DMS153 treated with DMSO at 0.1 percent for 48 hours (cell line): ENCODE measurements at regions not wholly inside any gene's neighbourhood (a gene's known extent, or its start where the extent isn't known, plus 50 kb on each side); places are given as distances from the start of the nearest gene placed in this dataset.

Source experiments
- DNase-seq: peaks from one replicate; lab custom pipeline; 2025; ENCODE audit not compliant: unreplicated experiment; lab: John Stamatoyannopoulos, UW

DNA sequence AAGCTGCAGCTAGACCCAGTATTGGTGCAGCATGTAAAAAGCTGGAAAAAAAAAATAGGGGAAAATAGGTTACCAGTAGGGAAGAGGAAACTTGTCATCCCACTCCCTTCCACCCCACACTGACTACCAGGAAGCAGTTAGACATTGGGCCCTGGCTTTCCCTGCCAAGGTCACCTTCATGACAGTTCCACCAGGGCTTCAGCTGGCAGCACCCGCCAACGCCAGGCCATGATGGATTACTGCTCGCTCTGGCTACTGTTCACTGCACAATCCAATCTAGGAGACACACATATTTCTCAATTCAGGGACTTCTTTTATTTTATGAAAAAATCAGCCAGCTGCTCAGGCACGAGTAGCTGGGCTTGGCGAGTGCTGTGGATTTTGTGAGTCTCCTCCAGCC, 127.7 kb downstream of the DMRTA2 start:
- no peak for DNase-seq

DNA sequence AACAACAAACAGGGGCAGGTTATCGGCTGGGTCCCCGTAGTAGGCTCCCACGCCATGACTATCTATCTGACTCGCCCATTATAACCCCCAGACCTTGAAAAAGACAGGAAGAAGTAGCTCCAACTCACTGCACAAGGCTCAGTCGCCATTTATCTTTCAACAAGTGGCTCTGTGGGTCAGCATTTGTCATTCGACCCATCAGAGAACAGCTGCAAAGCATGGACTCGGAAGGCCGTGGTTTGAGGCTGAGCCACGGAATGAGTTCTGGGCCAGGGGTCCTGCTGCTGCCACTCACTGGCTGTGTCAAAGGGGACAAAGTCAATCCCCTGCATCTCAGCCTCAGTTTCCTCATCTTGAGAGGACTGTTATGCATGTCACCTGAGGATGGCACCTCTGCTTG, 131.0 kb downstream of the DMRTA2 start:
- DNase-seq, result no peak

DNA sequence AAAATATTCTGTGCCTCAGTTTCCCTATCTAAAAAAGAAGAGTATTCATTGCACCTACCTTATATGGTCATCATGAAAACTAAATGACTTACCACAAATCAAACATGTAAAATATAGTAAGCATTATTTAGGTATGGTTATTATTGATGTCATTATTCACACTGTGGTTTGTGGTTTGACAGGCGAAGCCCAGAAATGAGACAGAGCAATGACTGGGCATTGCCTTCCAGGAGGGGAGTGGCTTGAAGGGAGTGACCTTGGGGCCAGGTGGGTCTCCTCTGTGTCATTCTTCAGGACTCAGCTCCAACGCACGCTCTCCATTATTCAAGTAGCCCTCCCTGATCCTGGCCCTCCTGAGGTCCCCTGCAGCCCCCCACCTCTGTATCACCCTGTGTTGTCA, 133.7 kb downstream of the DMRTA2 start:
- no peak for DNase-seq

DNA sequence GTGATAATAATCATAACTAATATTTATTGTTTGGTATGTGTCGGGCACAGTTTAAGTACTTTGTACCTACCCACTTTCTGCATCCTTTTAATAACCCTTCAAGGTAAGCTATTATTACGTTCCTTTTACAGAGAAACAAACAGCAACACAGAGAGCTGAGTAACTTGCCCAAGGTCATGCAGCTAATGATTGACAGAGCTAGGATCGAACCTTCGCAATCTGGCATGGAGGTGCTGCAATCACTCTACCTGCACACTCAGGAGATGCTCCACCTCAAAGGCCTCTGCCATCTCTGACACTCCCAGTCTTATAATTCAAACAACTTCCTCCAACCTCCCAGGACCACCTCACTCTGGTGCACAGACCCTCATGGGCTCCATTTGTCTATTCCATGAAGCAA, 137.2 kb downstream of the DMRTA2 start:
- no peak for DNase-seq

DNA sequence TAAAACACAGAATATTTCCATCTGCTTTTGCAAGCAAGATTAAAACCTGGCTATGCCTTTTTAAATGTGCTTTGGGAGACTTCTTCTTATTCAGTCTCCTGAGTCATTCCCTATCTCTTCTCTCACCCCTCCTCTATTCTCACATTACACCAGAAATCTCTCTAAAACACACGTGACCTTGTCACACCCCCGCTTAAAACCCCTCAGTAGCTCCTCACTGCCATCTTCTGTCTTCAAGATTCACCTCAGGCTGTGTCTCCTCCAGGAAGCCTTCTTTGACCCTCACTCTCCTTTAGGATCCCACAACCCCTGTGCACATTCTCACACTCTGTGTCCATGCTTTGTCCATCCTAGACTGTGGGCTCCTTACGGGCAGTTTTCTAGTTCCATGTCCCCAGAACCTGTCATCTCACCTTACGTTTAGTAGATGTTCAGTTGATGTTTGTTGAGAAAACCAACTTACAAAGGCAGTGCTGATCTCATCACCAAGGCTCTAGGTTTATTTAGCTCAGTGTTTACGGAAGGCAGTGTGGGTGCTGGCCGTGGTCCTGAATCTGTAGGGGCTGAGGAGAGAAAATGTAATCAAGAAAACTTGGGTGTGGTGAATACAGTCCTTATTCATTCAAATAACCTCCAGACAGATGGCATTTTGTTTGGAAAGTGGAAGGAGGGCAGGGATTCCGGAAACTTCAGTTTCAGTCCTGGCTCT, 143.5 kb downstream of the DMRTA2 start:
- no peak for DNase-seq

DNA sequence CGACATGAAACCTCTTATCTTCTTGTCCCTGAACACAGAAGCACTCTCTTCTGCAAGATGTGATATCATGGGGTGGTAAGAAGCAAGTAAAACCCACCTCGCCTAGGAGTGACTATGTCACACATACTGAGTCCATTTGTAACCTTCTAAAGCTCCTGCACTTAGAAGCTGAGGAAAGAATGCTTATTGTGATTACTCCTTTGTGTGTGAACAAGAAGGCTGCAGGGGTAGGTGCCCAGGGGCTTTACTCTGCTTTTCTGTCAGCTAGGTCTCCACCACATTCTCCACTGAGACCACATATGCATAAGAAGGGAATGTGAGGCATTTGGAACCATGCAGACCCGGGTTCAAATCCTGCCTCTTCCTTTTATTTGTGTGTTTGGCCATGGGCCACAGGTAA, 144.3 kb downstream of the DMRTA2 start:
- DNase-seq, result no peak

DNA sequence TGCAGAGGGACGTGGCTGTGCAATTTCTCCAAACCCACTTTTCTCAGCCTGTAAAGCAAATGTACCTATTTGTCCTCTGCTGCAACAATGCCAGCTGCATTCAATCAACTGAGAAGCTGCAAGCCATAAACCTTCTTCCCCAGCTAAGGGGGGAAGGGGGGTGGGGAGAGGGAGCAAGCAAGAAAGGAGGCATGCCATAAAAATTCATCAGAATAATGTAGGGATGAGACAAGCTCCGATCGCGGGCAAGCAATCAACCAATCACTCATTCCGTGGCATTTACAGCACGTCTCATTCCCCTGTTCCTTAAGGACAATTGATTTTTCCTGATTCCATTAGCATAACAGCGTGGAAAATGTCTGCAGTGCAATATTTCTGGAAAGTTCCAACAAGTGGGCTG, 144.8 kb downstream of the DMRTA2 start:
- no peak for DNase-seq

DNA sequence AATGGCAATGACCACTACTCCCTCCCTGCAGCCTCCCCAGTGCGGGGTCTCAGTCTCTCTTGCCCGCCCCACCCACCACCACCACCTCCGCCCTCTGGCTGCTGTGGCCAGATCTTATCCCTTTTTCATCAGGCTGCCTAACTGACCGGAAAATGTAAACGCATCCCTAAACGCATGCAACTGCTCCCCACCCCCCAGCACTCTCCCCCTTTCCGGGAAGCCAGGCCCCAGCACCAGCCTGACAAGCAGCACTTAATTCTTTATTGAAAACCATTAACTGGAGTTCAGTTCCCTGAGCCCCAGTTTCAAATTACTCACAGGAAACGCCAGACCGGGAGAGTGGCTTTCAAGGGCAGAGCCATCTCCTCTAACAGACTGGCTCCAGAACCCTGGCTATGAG, 147.7 kb downstream of the DMRTA2 start:
- DNase-seq, result peak; percentile 94

DNA sequence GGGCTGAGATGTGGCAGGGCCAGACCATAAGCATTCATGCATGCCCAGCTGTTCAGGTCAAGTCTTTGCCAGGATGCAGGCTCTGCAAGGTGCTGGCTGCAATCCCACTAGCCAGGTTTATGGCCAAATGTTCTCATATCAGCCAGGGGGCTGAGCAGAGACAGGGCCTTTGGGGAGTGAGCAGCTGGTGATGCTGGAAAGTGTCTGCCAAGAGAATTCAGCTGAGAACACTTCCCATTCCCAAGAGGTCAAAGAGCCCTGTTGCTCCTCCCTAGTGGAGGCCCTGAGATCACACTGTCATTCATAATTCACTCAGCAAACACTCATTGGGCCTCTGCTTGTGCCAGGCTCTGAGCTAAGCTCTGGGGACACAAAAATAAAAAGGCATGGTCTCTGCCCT, 150.3 kb downstream of the DMRTA2 start:
- DNase-seq, result no peak

DNA sequence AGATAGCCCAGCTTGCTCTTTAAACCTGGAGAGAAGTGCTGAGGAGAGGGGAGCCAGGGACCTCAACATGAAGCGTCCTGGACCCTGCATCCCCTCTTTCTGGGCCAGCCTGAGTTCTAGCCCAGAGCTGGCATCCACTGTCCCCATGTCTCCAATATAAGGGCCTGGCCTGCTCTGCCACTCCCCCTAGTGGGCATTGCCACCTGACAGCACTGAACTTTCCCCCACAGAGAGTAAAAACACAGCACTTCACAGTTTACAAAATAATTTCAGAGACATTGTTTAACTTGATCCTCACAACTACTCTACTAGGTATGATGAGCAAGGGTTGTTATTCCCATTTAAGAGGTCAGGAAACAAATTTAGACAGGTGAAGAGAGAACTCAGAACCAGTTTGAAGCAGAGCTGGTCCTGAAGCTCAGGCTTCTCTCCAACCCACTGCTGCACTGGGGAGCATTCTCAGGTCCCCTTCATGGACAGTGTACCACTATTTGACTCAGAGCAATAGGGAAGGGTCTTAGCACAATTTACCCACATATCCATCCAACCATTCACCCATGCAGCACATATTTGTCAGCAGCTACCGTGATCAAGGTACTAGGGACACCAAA, 151.2 kb downstream of the DMRTA2 start:
- peak; percentile 76 for DNase-seq

DNA sequence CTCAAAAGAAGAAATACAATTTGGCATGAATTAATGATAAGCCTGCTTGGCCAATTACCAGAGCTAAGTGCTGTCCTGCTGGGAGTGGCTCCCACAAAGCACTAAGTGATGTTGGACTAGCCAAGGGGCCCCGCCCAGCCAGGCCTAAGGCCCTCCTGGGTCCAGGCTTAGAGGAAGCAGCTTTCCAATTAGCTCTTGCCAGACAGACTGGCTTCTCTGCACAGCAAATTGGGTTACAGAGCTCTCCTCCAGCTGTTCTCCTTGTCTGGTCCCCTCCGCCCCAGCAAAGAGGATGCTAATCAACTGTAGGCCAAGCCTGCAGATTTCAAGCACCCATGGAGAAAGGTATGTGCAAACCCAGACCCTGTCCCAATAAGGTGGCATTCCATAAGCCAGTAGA, 151.9 kb downstream of the DMRTA2 start:
- no peak for DNase-seq

DNA sequence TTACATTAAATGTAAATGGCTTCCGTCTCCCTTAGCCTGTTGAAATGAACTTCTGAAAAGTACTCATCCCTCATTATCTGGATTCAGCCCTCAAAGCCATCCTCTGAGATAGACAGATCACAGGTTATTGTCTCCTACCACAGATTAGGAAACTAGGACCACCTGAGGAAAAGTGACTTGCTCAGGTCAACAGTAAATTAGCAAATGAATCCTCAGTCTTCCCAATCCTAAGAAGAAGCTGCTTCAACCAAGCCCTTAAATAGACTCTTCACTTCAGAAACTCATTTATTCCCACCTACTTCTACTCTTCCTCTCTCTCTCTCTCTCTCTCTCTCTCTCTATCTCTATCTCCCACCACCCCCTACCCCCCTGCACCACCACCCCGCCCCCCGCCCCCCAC, 152.3 kb downstream of the DMRTA2 start:
- DNase-seq, result no peak

DNA sequence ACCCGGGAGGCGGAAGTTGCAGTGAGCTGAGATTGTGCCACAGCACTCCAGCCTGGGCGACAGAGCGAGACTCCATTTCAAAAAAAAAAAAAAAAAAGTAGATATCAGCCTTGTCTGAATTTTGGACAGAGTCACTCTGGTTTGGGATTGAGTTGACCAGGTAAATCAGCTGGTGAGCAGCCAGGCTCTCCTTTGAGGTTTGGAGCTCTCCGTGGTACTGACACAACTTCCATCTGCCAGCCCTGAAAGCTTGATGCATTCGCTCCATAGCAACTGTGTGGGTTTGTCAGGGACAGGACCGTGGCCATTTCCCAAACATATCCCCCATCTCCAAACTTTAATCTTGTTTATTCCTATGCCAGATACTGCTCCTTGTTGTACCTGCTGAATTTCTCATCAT, 155.2 kb downstream of the DMRTA2 start:
- DNase-seq, result no peak

DNA sequence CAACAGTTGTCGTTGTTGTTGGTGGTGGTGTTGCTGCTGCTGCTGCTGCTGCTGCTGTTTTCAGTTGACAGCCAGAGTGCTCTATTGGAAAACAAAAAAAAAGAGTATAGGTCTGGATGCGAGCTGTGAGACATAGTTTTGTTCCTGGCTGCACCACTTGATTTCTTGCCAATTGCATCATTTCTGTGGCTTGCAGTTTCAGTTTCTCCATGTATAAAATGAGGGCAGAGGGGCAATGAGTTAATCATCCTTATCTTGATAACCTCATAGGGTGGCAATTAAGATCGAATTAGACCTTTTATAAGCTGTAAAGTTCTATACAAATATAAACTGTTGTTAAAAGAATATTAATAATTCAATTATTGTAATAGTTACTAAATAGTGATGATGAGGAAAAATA, 156.7 kb downstream of the DMRTA2 start:
- DNase-seq, result no peak

DNA sequence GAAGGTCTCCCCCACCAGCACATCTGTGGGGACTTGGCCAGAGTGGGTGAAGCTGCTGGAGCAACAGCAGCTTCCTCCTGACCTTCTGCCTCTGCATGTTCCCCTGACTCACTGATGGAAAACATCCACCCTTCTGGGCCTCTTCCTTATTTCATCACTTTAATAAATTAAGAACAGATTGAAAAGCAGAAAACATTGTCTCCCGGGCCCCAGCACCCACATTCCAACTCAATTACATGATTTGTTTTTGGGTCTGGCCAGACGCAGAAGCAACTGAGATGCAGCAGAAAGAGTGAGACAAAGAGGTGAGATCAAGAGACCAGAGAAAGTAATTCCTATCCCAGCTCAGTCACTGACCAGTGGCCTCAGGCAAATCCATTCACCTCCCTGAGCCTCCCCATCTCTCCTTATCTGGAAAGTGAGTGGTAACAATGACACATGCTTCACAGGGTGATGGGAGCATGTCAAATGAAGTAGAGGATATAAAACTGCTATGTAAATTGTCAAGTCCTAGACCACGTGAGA, 157.1 kb downstream of the ELAVL4 start:
- DNase-seq, result no peak

DNA sequence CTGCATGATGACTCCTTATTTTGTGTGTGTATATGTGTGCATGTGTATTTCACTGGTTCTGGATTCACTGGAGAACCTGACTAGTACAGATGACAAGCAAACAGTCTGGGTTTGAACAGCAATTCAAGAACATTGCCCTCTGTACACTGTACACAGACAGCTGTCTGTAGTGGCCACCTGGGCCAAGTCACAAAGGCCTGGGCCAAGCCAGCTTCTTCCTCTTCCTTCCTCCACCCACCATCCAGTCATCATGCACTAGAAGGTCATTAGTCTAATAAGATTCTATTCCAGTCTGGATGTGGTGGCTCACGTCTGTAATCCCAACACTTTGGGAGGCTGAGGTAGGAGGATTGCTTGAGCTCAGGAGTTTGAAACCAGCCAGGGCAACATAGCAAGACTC, 155.9 kb downstream of the ELAVL4 start:
- DNase-seq, result no peak

DNA sequence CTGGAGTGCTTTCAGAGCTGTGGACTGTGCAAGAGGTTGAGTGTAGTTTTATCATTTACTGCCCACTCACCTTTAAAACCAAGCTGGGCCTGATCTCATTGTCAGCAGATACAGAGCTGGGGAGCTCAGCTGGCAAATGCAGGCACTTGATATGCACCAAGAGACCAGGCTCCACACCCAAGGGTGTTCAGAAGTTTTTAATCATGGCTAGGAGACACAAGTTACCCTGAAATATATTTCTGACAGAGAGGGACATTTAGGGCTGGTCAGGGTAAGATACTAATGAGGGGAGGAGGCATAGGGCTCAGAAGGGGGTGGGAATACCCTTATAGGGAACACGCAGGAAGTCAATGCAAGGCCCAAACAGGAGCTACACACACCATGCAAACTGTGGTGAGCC, 153.7 kb downstream of the ELAVL4 start:
- DNase-seq, result no peak

DNA sequence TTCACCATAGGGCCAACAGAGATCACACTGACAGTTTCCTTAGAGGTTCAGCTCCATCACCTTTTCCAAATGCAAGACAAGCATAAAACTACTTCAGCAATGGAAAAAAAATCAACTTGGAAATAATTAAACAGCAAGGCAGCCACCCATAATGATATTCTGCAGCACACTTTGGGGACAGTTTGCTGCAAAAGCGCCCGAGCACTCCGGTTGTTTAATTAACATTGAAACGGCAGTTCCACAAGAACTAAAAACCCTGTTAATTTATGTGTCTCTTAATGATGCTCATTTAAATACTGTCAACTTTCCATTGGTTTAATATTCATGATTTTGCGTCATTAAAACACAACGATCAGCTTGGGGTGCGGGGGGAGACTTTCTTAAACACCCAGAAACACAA, 153.2 kb downstream of the ELAVL4 start:
- DNase-seq, result no peak

DNA sequence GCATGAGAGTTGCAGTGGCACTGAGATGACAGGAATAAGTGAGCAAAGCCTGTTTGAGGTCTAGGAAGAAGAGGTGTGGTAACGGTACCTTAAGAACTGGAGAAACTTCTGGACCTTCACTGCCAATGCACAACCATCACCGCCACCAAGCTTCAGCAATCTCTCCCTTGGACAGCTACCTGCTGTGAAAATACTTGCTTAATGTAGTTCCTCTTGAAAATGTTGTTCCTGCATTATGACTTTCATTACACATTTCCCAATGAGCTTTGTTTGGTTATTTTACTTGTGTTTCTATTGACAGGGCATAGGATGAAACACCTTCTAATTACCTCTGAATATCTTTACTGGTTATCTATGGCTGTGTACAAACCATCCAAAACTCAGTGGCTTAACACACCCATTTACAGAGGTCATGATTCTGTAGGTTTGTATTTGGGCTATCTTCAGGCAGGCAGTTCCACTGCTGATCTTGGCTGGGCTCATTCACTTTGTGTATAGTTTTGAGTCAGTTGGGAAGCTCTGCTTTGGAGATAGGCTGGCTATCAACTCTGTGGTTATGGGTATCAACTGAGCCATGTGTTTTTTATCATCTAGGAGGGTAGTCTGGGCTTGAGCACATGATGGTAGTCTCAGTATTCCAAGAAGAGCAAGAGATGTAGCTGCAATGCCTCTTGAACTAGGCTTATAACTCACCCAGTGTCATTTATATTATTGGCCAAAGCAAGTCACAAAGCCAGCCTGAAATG, 149.4 kb downstream of the ELAVL4 start:
- no peak for DNase-seq

DNA sequence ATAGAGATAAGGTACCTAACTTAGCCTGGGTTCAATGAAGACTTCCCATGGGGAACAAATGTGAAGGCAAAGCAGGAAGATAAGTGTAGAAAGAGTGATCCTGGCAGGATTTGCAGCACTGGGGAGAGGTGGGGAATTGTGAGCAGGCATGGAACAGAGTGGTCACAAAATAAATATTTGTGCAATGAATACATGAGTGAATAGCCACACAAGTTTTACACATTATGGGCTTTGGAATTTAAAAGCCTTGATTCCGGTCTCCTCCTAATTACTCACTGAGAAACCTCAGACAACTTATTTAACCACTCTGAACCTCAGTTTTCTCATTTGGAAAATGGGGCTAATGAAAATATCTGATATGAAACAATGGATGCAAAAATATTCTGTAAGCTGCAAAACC, 148.3 kb downstream of the ELAVL4 start:
- DNase-seq, result no peak
